Activated CD4-positive, alpha-beta T cell treated with anti-CD3 and anti-CD28 coated beads, Interleukin-2, Interleukin-4, amounts not matched to agents 100 ng/mL and 50 ng/mL, durations not matched to agents 16 hours and 8 hours (primary cell): ENCODE measurements at regions not wholly inside any gene's neighbourhood (a gene's known extent, or its start where the extent isn't known, plus 50 kb on each side); places are given as distances from the start of the nearest gene placed in this dataset.

Source experiments
- DNase-seq: peaks from one replicate; pipeline ENCODE4 v3.0.0-alpha.2; 2020; ENCODE audit warnings: low spot score

GRCh38 chr5:54852007-54852406 lies 133.4 kb downstream of the ESM1 start:
- no peak for DNase-seq

DNA sequence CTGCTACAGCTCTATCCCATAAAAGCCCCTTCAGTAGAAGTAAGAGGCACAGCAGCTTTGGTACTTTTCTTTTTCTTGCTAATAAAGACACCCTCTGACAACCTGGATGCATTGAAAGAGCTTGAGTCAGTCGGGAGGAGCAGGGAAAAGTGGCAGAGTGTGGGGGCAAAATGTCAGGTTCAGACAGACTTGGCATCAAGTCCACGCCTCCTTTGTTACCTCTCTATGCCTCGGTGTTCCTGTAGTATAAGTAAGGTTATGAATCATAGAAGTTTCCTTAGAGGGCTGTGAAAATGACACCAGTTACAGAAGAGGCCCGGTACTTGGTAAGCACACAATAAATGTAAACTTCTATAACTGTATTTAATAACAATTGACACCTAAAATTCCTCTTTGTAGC lies 133.9 kb downstream of the ESM1 start:
- DNase-seq = no peak

- no peak for DNase-seq
These were observed 136.8 kb downstream of the ESM1 start for GRCh38 chr5:54848581-54848980.

DNA sequence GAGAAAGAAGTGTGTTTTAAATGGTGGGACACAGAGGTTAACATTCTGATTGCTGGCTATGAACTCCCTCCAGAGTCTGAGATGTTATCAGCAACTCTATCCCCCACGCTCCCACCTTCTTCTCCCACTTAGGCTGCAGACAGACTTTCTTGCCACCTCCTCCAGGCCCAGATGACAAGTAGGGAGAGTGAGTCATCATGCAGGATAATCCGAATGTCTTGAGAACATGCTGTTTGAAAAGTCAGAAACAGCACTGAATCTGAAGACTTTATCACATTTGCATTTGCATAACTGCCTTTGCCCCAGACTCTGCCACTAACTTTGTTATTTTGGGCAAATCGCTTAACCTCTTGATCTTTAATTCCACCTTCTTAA lies 139.8 kb downstream of the ESM1 start:
- DNase-seq = no peak

DNA sequence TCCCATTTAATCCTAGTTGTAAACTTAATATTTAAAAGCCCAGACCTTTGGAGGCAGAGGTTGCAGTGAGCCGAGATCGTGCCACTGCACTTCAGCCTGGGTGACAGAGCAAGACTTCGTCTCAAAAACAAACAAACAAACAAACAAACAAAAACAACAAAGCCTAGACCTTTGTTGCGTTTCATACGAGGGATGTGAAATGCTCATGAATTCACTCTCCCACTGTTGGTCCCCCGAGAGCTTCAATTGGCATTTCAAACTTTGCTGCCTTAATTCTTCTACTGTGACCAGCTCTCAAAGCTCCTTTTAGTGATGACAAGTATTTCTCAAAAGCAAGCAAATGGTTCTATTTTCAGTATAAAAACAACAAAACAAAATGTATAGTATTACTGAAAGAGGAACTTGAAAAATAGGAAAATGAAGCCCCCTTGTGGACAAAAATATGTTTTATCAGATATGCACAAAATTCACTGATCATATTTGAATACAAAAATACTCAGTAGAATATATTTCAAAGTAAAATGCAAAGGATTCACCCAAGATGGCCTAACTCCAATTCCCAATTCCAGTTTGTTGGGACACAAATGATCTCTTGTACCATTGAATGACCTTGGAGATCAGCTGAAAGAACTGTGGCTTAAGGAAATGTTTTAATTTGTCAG lies 140.4 kb downstream of the ESM1 start:
- peak; percentile 51 for DNase-seq

GRCh38 chr5:54844266-54844665 lies 141.1 kb downstream of the ESM1 start:
- DNase-seq = no peak

- no peak for DNase-seq
These were observed 143.9 kb downstream of the ESM1 start for GRCh38 chr5:54841481-54841880.

DNA sequence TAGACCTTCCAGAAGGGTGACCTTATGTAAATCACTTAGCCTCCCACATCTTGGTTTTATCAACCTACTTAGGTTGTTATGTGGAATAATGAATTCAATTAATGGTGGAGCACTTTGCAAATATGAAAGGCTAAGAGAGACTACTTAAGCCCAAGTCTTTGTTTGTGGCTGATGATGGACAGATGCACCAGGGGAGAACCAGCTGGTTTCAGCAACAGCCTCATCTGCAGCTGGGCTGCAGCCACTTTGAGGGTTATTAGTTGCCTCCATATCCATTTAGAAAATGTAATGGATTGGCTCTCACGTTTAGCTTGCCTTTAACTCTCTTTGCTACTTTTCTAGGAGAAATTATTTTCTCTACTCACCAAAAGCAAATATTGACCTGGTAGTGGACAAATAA lies 146.6 kb downstream of the ESM1 start:
- no peak for DNase-seq

- DNase-seq = no peak
These were observed 147.4 kb downstream of the ESM1 start for GRCh38 chr5:54837981-54838380.

DNA sequence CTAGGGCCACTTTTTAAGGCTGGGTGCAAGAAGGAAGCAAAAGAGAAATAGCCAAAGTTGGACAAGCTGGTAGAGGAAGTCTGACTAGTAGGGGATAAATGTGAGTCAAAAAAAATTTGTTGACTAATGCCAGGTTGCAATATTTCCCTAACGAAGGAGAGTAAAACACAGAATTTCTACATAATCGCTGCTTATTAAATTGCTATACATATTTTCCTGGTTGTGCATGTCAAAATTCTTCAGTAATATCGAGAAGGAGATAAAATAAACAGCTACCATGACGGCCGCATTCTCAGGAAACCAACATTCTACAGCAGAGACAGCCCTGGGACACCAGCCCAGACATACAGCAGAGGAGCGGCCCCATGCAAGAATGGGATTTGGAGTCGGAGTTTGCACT lies 148.3 kb downstream of the ESM1 start:
- DNase-seq = no peak

DNA sequence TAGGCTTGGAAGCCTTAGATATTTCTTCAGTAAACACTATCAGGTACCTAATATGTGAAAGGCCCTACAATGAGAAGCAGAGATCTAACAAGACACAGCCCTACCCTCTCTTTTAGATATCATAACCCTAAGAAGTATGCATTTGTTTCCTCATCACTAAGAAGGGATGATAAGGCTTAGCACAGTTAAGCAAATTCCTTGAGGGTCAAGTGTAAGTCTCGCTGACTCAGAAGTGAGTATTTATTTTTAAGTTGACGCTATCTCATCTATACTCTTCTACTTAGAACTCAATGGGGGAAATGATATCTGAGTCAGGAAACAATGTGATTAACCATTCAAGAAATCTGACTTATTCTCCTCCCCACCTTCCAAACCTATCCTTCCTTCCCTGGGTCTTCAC lies 149.7 kb downstream of the ESM1 start:
- no peak for DNase-seq

DNA sequence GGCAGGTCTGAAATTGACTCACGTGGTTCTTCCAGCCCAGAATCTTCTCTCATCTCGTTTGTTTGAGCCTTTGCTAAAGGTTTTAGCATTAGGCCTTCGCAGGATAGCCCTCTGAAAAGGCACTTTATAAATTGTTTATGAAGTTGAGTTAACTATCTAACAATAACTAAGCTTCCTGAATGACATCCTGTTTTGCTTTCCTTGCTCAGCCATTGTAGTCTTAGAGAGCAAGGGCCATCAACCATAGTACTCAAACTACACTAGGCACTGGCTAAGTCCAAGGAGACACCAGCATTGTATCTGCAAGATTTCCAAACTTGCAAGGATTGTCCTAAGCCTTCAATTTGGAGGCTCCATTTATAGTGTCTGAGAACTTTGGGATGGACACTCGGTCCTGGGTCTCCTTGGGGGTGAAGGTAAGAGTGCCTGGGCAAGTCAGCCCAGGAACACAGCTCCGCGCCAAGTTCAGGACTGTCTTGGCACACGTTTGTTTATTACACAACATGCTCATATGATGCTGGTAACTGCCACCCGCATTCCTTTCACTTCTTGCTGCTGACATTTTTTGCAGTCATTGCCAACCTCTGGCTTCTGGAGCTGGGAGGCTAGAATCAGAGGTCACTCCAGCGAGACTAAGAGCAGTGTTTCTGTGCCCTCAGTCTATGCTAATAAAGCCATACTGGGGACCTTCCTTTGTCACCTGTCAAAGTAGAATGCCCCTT lies 151.1 kb downstream of the ESM1 start:
- no peak for DNase-seq

DNA sequence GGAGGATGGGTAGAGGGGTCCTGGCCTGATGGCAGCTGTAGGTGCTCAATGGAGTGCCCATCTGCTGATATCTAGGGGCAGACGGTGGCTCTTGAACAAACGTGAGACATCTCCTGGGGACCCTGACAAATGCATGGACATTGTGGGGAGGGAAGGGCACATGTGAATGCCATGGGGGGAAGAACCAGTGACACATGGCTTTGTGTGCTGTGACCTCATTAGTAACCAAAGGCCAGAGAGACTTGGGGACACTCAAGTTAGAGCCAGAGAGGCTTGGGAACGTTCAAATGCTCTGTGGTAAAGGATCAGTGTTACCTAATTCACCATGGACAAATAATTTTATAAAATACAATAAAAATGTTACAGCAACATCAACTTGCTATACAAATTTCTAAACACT lies 151.8 kb downstream of the ESM1 start:
- DNase-seq = no peak

- no peak for DNase-seq
These were observed 152.5 kb downstream of the ESM1 start for GRCh38 chr5:54832858-54833257.

GRCh38 chr5:54832045-54832444 lies 153.3 kb downstream of the ESM1 start:
- no peak for DNase-seq

DNA sequence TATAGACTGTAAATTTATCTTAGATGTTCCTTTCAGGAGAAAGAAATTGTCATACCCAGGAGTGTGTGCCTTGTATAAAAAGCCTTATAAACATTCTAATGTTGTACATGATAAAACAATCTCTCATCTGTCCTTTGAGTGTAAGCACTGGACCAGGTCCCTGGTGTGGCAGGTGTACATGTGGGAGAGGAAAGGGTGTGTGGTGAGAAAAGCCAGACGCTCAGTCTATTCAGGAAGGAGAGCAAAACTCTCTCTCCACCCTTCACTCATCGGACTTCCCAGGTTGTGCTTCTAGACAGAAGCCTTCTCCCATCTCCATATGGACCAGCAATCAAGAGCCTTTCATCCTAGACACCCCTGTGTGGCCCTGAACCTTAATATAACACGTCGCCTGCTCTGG lies 154.2 kb downstream of the ESM1 start:
- DNase-seq = no peak

- DNase-seq = no peak
These were observed 155.5 kb downstream of the ESM1 start for GRCh38 chr5:54829676-54830535.

GRCh38 chr5:54829102-54829501 lies 156.3 kb downstream of the ESM1 start:
- no peak for DNase-seq

GRCh38 chr5:54828151-54828550 lies 157.2 kb downstream of the ESM1 start:
- DNase-seq = no peak

DNA sequence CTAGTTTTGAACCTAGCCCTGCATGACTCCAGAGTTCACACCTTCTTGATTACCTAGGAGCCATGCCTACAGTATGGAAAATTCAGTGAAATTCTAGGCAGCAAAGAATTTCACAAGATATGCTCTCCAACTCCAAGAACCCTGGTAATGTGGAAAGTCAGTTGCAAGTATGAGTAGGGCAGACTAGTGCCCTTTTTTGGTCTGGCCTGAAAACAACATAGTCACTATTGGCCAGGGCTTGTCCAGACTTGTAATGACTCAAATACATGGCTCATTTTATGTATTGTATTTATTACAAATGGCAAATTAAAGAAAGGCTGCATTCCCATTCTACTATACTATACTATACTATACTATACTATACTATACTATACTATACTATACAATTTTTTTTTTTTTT lies 160.4 kb downstream of the ESM1 start:
- DNase-seq = no peak

- DNase-seq = no peak
These were observed 162.4 kb downstream of the ESM1 start for GRCh38 chr5:54823006-54823405.

- DNase-seq = no peak
These were observed 163.1 kb downstream of the ESM1 start for GRCh38 chr5:54822324-54822687.
